ENCODE measurements at regions not wholly inside any gene's neighbourhood (a gene's known extent, or its start where the extent isn't known, plus 50 kb on each side); places are given as distances from the start of the nearest gene placed in this dataset.
"Not testable (repeated sequence)": the region's sequence is repeated elsewhere in the genome, so short reads cannot be mapped to it uniquely, and the experiment has no call there.

GRCh38 chr9:31699836-31700235 lies 684.6 kb upstream of the ACO1 start:
- TF ChIP-seq GATA1 (IDR thresholded peaks at IDR 0.05; ENCODE audit: low read depth, low read length) (no peak), POLR2A (IDR thresholded peaks at IDR 0.05; ENCODE audit: low read length) (no peak)
- no peak for DNase-seq

- DNase-seq = no peak
- TF ChIP-seq GATA1 (IDR thresholded peaks at IDR 0.05; ENCODE audit: low read depth, low read length) = no peak
- TF ChIP-seq POLR2A (IDR thresholded peaks at IDR 0.05; ENCODE audit: low read length) = no peak
Observed at GRCh38 chr9:31700252-31701045, 684.0 kb upstream of the ACO1 start.

DNA sequence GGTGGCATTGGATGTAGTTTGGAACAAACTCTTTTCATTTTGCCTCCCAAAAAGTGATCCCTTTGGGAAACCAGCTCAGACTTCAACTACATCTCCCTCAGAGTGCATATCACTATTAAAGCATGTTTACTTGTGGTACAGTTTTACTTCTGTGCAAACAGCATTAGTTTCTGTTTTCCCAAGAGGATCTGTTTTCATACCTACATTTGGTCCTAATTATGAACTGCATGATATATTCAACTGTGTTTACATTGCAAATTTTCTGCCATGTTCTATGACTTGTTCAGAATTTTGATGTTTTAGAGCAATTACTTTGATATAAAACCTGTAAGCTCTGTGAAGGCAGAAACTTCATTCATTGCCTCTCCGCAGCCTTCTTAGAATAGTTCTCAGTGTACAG lies 681.5 kb upstream of the ACO1 start:
- no peak for TF ChIP-seq GATA1 (IDR thresholded peaks at IDR 0.05; ENCODE audit: low read depth, low read length)
- no peak for TF ChIP-seq POLR2A (IDR thresholded peaks at IDR 0.05; ENCODE audit: low read length)

GRCh38 chr9:31715250-31715649 lies 669.2 kb upstream of the ACO1 start:
- no peak for DNase-seq
- TF ChIP-seq GATA1 (IDR thresholded peaks at IDR 0.05; ENCODE audit: low read depth, low read length) (no peak), POLR2A (IDR thresholded peaks at IDR 0.05; ENCODE audit: low read length) (no peak)

More for the DNA sequence above, 681.5 kb upstream of the ACO1 start:
- no peak for DNase-seq

DNA sequence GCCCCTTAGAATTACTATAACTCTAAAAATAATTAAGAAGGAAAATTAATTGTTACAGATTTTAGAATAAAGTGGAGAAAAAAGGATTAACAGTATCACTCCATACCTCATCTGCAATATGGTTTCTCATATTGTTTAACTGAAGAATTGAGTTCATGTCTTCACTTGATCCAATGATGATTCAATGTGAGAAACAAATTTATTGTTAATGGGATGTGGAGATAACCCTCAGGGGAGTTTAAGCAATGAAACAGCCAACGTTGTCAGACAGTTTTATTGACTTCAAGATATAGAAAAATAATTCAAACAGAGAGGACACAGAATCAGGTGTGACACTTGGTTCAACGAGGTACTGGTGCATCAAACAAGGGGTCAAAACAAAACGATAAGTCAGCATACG lies 665.2 kb upstream of the ACO1 start:
- no peak for DNase-seq
- TF ChIP-seq GATA1 (IDR thresholded peaks at IDR 0.05; ENCODE audit: low read depth, low read length) = no peak
- TF ChIP-seq POLR2A (IDR thresholded peaks at IDR 0.05; ENCODE audit: low read length) = no peak

DNA sequence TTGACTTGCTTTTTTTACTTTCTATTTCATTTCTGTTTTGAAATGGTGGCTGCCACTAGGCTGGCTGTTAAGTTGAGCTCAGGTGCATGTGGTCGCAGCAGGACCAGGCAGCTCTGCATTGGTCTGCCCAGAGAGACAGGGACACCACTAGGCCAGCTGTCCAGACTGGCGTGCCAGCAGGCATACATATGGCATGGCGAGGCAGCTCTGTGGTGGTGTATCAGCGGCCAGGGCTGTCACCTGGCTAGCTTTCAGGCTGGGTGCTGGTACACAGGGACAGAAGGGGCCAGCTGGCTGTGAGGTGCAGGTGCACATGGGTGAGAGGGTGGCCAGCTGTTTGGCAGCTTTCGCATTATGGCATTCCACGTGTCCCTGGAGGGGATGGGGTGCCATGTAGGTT lies 654.0 kb upstream of the ACO1 start:
- DNase-seq = no peak
- TF ChIP-seq POLR2A (IDR thresholded peaks at IDR 0.05; ENCODE audit: low read length) (no peak), GATA1 (IDR thresholded peaks at IDR 0.05; ENCODE audit: low read depth, low read length) (no peak)

- DNase-seq = no peak
- TF ChIP-seq POLR2A (IDR thresholded peaks at IDR 0.05; ENCODE audit: low read length) = no peak
- no peak for TF ChIP-seq GATA1 (IDR thresholded peaks at IDR 0.05; ENCODE audit: low read depth, low read length)
Observed at GRCh38 chr9:31733166-31733565, 651.3 kb upstream of the ACO1 start.

GRCh38 chr9:31736581-31737179 lies 647.8 kb upstream of the ACO1 start:
- DNase-seq = no peak
- TF ChIP-seq GATA1 (IDR thresholded peaks at IDR 0.05; ENCODE audit: low read depth, low read length) (no peak), POLR2A (IDR thresholded peaks at IDR 0.05; ENCODE audit: low read length) (no peak)

- DNase-seq = no peak
- TF ChIP-seq POLR2A (IDR thresholded peaks at IDR 0.05; ENCODE audit: low read length) = no peak
- no peak for TF ChIP-seq GATA1 (IDR thresholded peaks at IDR 0.05; ENCODE audit: low read depth, low read length)
Observed at GRCh38 chr9:31740705-31741104, 643.7 kb upstream of the ACO1 start.

DNA sequence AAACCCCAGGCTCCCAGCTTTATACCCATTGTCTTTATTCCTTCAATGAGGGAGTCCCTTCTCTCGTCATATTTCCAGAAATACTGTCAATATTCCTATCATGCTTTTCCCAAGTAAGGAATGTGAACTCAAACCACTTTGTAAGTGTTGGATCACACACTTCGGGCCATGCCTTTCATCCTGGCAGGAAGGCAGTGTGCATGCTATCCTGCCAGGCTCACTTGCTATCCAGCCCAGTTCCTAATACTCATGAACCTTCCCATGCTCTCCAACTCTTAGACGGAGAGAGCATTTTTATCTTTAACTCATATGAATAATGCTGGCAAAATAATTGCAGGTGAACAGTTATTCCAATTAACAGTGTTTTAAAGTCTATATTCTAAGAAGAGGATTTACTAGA lies 639.9 kb upstream of the ACO1 start:
- DNase-seq = no peak
- no peak for TF ChIP-seq POLR2A (IDR thresholded peaks at IDR 0.05; ENCODE audit: low read length)
- no peak for TF ChIP-seq GATA1 (IDR thresholded peaks at IDR 0.05; ENCODE audit: low read depth, low read length)

- DNase-seq = no peak
- no peak for TF ChIP-seq GATA1 (IDR thresholded peaks at IDR 0.05; ENCODE audit: low read depth, low read length)
- TF ChIP-seq POLR2A (IDR thresholded peaks at IDR 0.05; ENCODE audit: low read length) = no peak
Observed at GRCh38 chr9:31745468-31745867, 639.0 kb upstream of the ACO1 start.

GRCh38 chr9:31745886-31746285 lies 638.6 kb upstream of the ACO1 start:
- no peak for TF ChIP-seq GATA1 (IDR thresholded peaks at IDR 0.05; ENCODE audit: low read depth, low read length)
- TF ChIP-seq POLR2A (IDR thresholded peaks at IDR 0.05; ENCODE audit: low read length) = no peak
- no peak for DNase-seq

- no peak for TF ChIP-seq POLR2A (IDR thresholded peaks at IDR 0.05; ENCODE audit: low read length)
- TF ChIP-seq GATA1 (IDR thresholded peaks at IDR 0.05; ENCODE audit: low read depth, low read length) = no peak
- no peak for DNase-seq
Observed at GRCh38 chr9:31753756-31754155, 630.7 kb upstream of the ACO1 start.

GRCh38 chr9:31759703-31760102 lies 624.7 kb upstream of the ACO1 start:
- TF ChIP-seq GATA1 (IDR thresholded peaks at IDR 0.05; ENCODE audit: low read depth, low read length) = no peak
- TF ChIP-seq POLR2A (IDR thresholded peaks at IDR 0.05; ENCODE audit: low read length) = no peak
- DNase-seq = no peak

DNA sequence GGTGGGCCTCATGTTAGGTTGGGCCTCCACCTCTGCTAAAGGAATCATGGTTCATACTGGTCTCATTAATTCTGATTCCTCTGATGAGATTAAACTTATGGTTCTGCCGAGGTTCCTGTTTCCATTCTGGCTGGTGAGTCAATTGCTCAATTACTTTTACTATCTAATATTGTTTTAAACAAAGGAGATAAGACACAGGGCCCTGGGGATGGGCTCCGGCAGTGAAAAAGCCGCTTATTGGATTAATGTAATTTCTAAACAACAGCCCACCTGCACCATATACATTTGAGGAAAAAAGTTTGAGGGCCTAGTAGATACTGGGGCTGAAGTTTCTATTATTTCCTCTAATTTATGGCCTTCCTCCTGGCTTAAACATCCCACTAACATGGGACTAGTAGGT lies 610.4 kb upstream of the ACO1 start:
- not testable (repeated sequence) for DNase-seq

Measured in erythroblast (primary cell).